Loucy (cell line): ENCODE measurements at regions not wholly inside any gene's neighbourhood (a gene's known extent, or its start where the extent isn't known, plus 50 kb on each side); places are given as distances from the start of the nearest gene placed in this dataset.

Experiments
- EZH2phosphoT487 ChIP-seq: fragments of 200-600 bp; IDR thresholded peaks from 2 replicates; pipeline ENCODE4 v1.6.1; 2018; ENCODE audit warnings: antibody characterized with exemption, mild to moderate bottlenecking, moderate library complexity, borderline replicate concordance
- TF ChIP-seq, protein P1 (sequence below): fragments of 200-600 bp; sonication (generic); conservative IDR thresholded peaks from 2 replicates; pipeline ENCODE4 v1.5.1; 2014; ENCODE audit warnings: mild to moderate bottlenecking, antibody characterized with exemption, low read length

DNA sequence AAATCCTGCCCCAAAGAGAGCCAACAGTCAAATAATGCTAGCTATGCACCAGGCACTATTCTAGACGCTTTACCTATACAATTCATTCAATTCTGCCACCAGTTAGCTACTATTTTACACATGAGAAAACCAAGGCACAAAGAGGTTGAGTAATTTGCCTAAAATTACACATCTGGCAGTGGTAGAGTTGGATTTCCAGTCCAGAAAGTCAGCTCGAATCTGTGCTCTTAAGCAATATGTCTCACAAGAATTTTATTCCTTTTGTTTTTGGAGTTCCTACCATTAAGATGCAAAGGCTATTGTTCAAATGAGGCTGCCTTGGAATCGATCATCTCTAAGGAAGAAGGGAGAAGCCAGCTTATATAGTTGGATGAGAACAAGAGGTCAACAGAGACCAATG, 256.9 kb upstream of the RASA1 start:
- TF ChIP-seq, protein P1, sequence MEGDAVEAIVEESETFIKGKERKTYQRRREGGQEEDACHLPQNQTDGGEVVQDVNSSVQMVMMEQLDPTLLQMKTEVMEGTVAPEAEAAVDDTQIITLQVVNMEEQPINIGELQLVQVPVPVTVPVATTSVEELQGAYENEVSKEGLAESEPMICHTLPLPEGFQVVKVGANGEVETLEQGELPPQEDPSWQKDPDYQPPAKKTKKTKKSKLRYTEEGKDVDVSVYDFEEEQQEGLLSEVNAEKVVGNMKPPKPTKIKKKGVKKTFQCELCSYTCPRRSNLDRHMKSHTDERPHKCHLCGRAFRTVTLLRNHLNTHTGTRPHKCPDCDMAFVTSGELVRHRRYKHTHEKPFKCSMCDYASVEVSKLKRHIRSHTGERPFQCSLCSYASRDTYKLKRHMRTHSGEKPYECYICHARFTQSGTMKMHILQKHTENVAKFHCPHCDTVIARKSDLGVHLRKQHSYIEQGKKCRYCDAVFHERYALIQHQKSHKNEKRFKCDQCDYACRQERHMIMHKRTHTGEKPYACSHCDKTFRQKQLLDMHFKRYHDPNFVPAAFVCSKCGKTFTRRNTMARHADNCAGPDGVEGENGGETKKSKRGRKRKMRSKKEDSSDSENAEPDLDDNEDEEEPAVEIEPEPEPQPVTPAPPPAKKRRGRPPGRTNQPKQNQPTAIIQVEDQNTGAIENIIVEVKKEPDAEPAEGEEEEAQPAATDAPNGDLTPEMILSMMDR = no peak
- no peak for TF ChIP-seq EZH2phosphoT487
